ENCODE measurements at regions not wholly inside any gene's neighbourhood (a gene's known extent, or its start where the extent isn't known, plus 50 kb on each side); places are given as distances from the start of the nearest gene placed in this dataset.
A peak's percentile ranks its signal among the peaks of the same experiment; 100 is the strongest.

GRCh38 chr2:52463457-52463856 lies 1304.1 kb upstream of the CHAC2 start:
- no peak for DNase-seq

GRCh38 chr2:52456561-52457377 lies 1310.8 kb upstream of the CHAC2 start:
- H3K27ac ChIP-seq, result no peak overlapping the region
- no peaks in the 10 kb centered on the region for H3K27me3 ChIP-seq
- H3K36me3 ChIP-seq, result no peaks in the 10 kb centered on the region
- no peak overlapping the region for H3K4me3 ChIP-seq
- DNase-seq (no peak), ATAC-seq (peak in 2 of 4 donors; percentile 32 to 56)
- H3K9me3 ChIP-seq, result no peaks in the 10 kb centered on the region
- WGBS (ENCODE audit: insufficient coverage, low coverage, low lambda C conversion rate, missing lambda C conversion rate), result 59% methylated on average over 4 of the region's 4 CpGs
- H3K4me1 ChIP-seq, result peaks cover 0 to 37% (median 9%) of the 10 kb centered on the region in 4 donors
- TF ChIP-seq CTCF (IDR thresholded peaks at IDR 0.05), result no peak
- TF ChIP-seq POLR2A (IDR thresholded peaks at IDR 0.05), result no peak
- intact Hi-C loops (cut with DNase I), result no loop called here

More at GRCh38 chr2:52463457-52463856, 1304.1 kb upstream of the CHAC2 start:
- Histone ChIP-seq H3K4me1 (peaks cover 0 to 24% (median 2%) of the 10 kb centered on the region in 4 donors), H3K36me3 (no peaks in the 10 kb centered on the region), H3K27me3 (no peaks in the 10 kb centered on the region), H3K9me3 (no peaks in the 10 kb centered on the region), H3K4me3 (no peak overlapping the region), H3K27ac (no peak overlapping the region)
- intact Hi-C loops (cut with DNase I), result no loop called here
- 40% methylated on average over 3 of the region's 3 CpGs for WGBS (ENCODE audit: insufficient coverage, low coverage, low lambda C conversion rate, missing lambda C conversion rate)
- ATAC-seq, result peak in 3 of 4 donors; percentile 27 to 82 (median 71)
- TF ChIP-seq POLR2A (IDR thresholded peaks at IDR 0.05), result no peak
- no peak for TF ChIP-seq CTCF (IDR thresholded peaks at IDR 0.05)

- TF ChIP-seq POLR2A (IDR thresholded peaks at IDR 0.05) (no peak), CTCF (IDR thresholded peaks at IDR 0.05) (no peak)
- peak; percentile 82 to 92 (median 87) for ATAC-seq
Measured at GRCh38 chr2:52454962-52455361, 1312.6 kb upstream of the CHAC2 start.

GRCh38 chr2:52452201-52452600 lies 1315.4 kb upstream of the CHAC2 start:
- 43% methylated on average over 4 of the region's 4 CpGs for WGBS (ENCODE audit: insufficient coverage, low coverage, low lambda C conversion rate, missing lambda C conversion rate)
- no peak overlapping the region for H3K4me3 ChIP-seq
- no peaks in the 10 kb centered on the region for H3K27me3 ChIP-seq
- H3K36me3 ChIP-seq, result no peaks in the 10 kb centered on the region
- DNase-seq (no peak), ATAC-seq (peak; percentile 60 to 79 (median 64))
- peaks cover 0 to 37% (median 9%) of the 10 kb centered on the region in 4 donors for H3K4me1 ChIP-seq
- H3K27ac ChIP-seq, result peak overlapping the region in 2 of 3 donors; percentile 18 to 53
- intact Hi-C loops (cut with DNase I), result no loop called here
- H3K9me3 ChIP-seq, result no peaks in the 10 kb centered on the region
- TF ChIP-seq POLR2A (IDR thresholded peaks at IDR 0.05), result no peak
- TF ChIP-seq CTCF (IDR thresholded peaks at IDR 0.05), result no peak

More at GRCh38 chr2:52454962-52455361, 1312.6 kb upstream of the CHAC2 start:
- DNase-seq, result no peak
- Histone ChIP-seq H3K4me3 (no peak overlapping the region), H3K4me1 (peaks cover 0 to 37% (median 9%) of the 10 kb centered on the region in 4 donors), H3K36me3 (no peaks in the 10 kb centered on the region), H3K27me3 (no peaks in the 10 kb centered on the region), H3K27ac (peak overlapping the region in 2 of 3 donors; percentile 37 to 47), H3K9me3 (no peaks in the 10 kb centered on the region)
- intact Hi-C loops (cut with DNase I), result no loop called here

Data from right lobe of liver (tissue), 6 donors.